ENCODE measurements at regions not wholly inside any gene's neighbourhood (a gene's known extent, or its start where the extent isn't known, plus 50 kb on each side); places are given as distances from the start of the nearest gene placed in this dataset.

GRCh38 chr11:134470238-134470637 lies 58.2 kb upstream of the B3GAT1 start:
- no peak for DNase-seq (ENCODE audit: extremely low spot score in 2 of 2)
- Histone ChIP-seq H3K27me3 (no peaks in the 10 kb centered on the region), H3K36me3 (no peaks in the 10 kb centered on the region), H3K27ac (no peak overlapping the region), H3K4me3 (no peak overlapping the region), H3K9me3 (no peaks in the 10 kb centered on the region), H3K4me1 (no peaks in the 10 kb centered on the region)
- TF ChIP-seq POLR2A (IDR thresholded peaks at IDR 0.05) (no peak), CTCF (IDR thresholded peaks at IDR 0.05) (no peak), POLR2AphosphoS5 (IDR thresholded peaks at IDR 0.05; ENCODE audit: insufficient read depth in 1 of 2, low read depth in 1 of 2) (no peak)
- intact Hi-C loops (cut with DNase I) = no loop called here

DNA sequence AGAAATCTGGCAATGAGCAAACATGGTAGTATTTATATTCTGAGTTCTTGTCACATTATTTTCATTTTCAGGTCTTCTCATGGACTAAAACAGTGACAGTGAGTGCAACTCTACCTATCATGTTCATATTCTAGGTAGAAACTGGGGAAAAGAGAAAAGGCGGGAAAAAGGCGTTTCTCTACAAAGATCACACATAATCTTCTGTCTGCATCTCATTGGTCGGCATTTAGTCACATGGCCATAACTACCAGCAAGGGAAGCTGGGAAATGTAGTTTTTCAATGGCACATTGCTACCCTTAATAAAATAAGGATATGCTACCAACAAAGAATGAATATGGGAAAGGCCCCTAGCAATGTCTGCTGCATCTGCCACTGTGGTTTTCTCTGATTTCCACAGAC lies 57.6 kb upstream of the B3GAT1 start:
- H3K36me3 ChIP-seq = no peaks in the 10 kb centered on the region
- no peak for DNase-seq (ENCODE audit: extremely low spot score in 2 of 2)
- intact Hi-C loops (cut with DNase I) = no loop called here
- H3K4me1 ChIP-seq = no peaks in the 10 kb centered on the region
- H3K9me3 ChIP-seq = no peaks in the 10 kb centered on the region
- TF ChIP-seq POLR2AphosphoS5 (IDR thresholded peaks at IDR 0.05; ENCODE audit: insufficient read depth in 1 of 2, low read depth in 1 of 2) (no peak), POLR2A (IDR thresholded peaks at IDR 0.05) (no peak), CTCF (IDR thresholded peaks at IDR 0.05) (no peak)
- no peak overlapping the region for H3K4me3 ChIP-seq
- no peak overlapping the region for H3K27ac ChIP-seq
- H3K27me3 ChIP-seq = no peaks in the 10 kb centered on the region

GRCh38 chr11:134468796-134469195 lies 56.8 kb upstream of the B3GAT1 start:
- no peaks in the 10 kb centered on the region for H3K4me1 ChIP-seq
- no peak overlapping the region for H3K27ac ChIP-seq
- H3K27me3 ChIP-seq = no peaks in the 10 kb centered on the region
- no peak overlapping the region for H3K4me3 ChIP-seq
- no peak for DNase-seq (ENCODE audit: extremely low spot score in 2 of 2)
- no peaks in the 10 kb centered on the region for H3K36me3 ChIP-seq
- TF ChIP-seq POLR2AphosphoS5 (IDR thresholded peaks at IDR 0.05; ENCODE audit: insufficient read depth in 1 of 2, low read depth in 1 of 2) = no peak
- no peak for TF ChIP-seq CTCF (IDR thresholded peaks at IDR 0.05)
- TF ChIP-seq POLR2A (IDR thresholded peaks at IDR 0.05) = no peak
- intact Hi-C loops (cut with DNase I) = no loop called here
- no peaks in the 10 kb centered on the region for H3K9me3 ChIP-seq

GRCh38 chr11:134468081-134468668 lies 56.1 kb upstream of the B3GAT1 start:
- intact Hi-C loops (cut with DNase I) = no loop called here
- Histone ChIP-seq H3K36me3 (no peaks in the 10 kb centered on the region), H3K9me3 (no peaks in the 10 kb centered on the region), H3K4me1 (no peaks in the 10 kb centered on the region), H3K27me3 (no peaks in the 10 kb centered on the region), H3K27ac (no peak overlapping the region), H3K4me3 (no peak overlapping the region)
- TF ChIP-seq POLR2AphosphoS5 (IDR thresholded peaks at IDR 0.05; ENCODE audit: insufficient read depth in 1 of 2, low read depth in 1 of 2) = no peak
- TF ChIP-seq POLR2A (IDR thresholded peaks at IDR 0.05) = no peak
- TF ChIP-seq CTCF (IDR thresholded peaks at IDR 0.05) = no peak
- DNase-seq (ENCODE audit: extremely low spot score in 2 of 2) = no peak

DNA sequence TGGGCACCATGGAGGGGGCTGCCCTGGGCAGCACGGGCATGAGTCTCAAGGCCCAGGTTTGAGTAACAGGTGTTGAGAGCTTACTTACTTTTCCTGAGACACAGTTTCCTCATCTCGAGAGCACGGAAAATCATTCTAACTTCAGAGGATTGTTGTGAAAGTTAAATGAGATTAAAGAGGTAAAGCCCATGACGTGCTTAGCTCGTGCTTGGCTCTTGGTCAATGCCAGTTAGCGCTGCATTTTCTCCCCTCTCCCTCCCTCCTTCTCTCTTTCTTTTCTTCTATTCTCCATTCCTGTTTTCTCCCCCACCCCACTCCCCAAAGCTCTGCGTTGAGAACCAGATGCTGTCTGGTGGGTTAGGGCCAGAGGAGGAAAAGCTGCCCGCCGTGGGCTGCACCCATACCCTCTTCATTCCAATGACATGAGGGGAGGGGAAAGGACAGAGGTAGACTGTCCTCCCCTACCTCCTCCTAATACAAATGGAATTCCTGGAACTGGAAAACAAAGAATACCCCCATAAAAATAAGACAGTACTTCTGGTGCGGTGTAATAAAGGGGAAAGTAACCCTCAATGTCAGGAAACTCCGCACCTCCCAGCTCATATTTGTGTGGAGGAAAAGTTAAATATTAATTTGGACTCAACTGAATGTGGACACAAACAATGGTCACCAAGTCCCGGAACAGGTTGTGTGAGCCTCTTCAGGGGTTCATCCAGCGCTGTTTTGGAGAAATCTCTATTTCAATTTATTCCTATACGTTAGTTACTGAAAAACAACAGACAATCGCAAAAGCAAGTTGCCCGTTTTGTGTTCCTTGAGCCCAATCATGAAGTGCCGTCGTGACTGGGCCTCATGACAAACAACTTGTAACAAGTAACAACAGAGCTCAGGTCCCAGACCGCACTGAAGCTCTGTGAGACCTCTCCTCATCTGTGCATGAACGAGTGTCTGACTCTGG lies 54.8 kb upstream of the B3GAT1 start:
- Histone ChIP-seq H3K27ac (no peak overlapping the region), H3K27me3 (no peaks in the 10 kb centered on the region), H3K9me3 (no peaks in the 10 kb centered on the region), H3K36me3 (no peaks in the 10 kb centered on the region), H3K4me3 (no peak overlapping the region), H3K4me1 (no peaks in the 10 kb centered on the region)
- TF ChIP-seq CTCF (IDR thresholded peaks at IDR 0.05) (no peak), POLR2A (IDR thresholded peaks at IDR 0.05) (no peak), POLR2AphosphoS5 (IDR thresholded peaks at IDR 0.05; ENCODE audit: insufficient read depth in 1 of 2, low read depth in 1 of 2) (no peak)
- no peak for DNase-seq (ENCODE audit: extremely low spot score in 2 of 2)
- intact Hi-C loops (cut with DNase I) = no loop called here
